AG04449 (cell line): ENCODE measurements at regions not wholly inside any gene's neighbourhood (a gene's known extent, or its start where the extent isn't known, plus 50 kb on each side); places are given as distances from the start of the nearest gene placed in this dataset.

Experiments used
- CTCF ChIA-PET: fragments of 350-600 bp; formaldehyde crosslinking; extraction: SDS; loops from one replicate; lab custom pipeline; 2021; ENCODE audit warnings: antibody characterized with exemption; lab: Yijun Ruan, JAX
- POLR2A ChIA-PET: fragments of 400-600, 350-600 bp; formaldehyde crosslinking; extraction: SDS; loops from one replicate; lab custom pipeline; 2020; ENCODE audit warnings: antibody characterized with exemption, inconsistent platforms; lab: Yijun Ruan, JAX
- DNase-seq: peaks from one replicate; pipeline ENCODE4 v3.0.0-alpha.2; 2010; ENCODE audit warnings: low read depth, low spot score
- H3K4me3 ChIP-seq: 2 replicates; pipeline ENCODE4 v1.5.1; 2011; ENCODE audit warnings: low read depth, mild to moderate bottlenecking, control low read depth, low read length
- TF ChIP-seq, protein P1 (sequence below): IDR thresholded peaks from one replicate; pipeline ENCODE4 v1.5.1; 2011; ENCODE audit warnings: mild to moderate bottlenecking, moderate library complexity, low read length, control low read depth, inconsistent platforms; ENCODE audit not compliant: insufficient read depth; ENCODE audit errors: missing control alignments

GRCh38 chr7:155971180-155971770, 159.0 kb upstream of the SHH start:
- TF ChIP-seq, protein P1, sequence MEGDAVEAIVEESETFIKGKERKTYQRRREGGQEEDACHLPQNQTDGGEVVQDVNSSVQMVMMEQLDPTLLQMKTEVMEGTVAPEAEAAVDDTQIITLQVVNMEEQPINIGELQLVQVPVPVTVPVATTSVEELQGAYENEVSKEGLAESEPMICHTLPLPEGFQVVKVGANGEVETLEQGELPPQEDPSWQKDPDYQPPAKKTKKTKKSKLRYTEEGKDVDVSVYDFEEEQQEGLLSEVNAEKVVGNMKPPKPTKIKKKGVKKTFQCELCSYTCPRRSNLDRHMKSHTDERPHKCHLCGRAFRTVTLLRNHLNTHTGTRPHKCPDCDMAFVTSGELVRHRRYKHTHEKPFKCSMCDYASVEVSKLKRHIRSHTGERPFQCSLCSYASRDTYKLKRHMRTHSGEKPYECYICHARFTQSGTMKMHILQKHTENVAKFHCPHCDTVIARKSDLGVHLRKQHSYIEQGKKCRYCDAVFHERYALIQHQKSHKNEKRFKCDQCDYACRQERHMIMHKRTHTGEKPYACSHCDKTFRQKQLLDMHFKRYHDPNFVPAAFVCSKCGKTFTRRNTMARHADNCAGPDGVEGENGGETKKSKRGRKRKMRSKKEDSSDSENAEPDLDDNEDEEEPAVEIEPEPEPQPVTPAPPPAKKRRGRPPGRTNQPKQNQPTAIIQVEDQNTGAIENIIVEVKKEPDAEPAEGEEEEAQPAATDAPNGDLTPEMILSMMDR, result no peak
- no peak for DNase-seq
- H3K4me3 ChIP-seq, result no peak overlapping the region
- POLR2A ChIA-PET, result no interaction called here
- CTCF ChIA-PET, result no interaction called here

GRCh38 chr7:155969192-155969929, 157.1 kb upstream of the SHH start:
- DNase-seq, result no peak
- TF ChIP-seq, protein P1, result no peak
- ChIA-PET CTCF (no interaction called here), POLR2A (no interaction called here)
- no peak overlapping the region for H3K4me3 ChIP-seq

DNA sequence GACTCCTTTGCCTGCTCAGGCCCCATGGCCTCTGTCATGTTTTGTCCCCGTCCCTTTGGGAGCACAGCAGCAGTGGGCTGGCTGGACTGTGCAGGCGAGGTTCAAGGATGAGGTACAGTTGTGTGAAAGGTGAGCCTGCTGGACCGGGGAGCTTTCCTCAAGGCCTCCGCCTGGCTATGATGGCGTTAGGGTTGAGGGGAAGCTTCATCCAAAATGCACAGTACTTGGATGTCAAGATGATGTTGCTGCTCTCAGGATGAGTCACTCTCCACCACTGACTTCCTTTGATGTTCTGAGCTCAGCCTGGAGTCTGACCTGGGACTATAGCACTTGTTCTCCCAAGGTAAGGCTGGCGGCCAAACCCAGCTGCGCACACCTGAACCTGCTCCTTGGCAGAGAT, 152.7 kb upstream of the SHH start:
- DNase-seq, result no peak
- CTCF ChIA-PET, result no interaction called here

GRCh38 chr7:155964543-155964942, 152.3 kb upstream of the SHH start:
- no peak for DNase-seq
- ChIA-PET POLR2A (no interaction called here), CTCF (no interaction called here)
- TF ChIP-seq, protein P1, result no peak
- no peak overlapping the region for H3K4me3 ChIP-seq

More for the DNA sequence above, 152.7 kb upstream of the SHH start:
- no peak overlapping the region for H3K4me3 ChIP-seq
- POLR2A ChIA-PET, result no interaction called here
- TF ChIP-seq, protein P1, result no peak

- H3K4me3 ChIP-seq, result no peak overlapping the region
- TF ChIP-seq, protein P1, result no peak
- no peak for DNase-seq
- ChIA-PET CTCF (no interaction called here), POLR2A (no interaction called here)
Observed at GRCh38 chr7:155963771-155964195, 151.5 kb upstream of the SHH start.

GRCh38 chr7:155963356-155963755, 151.1 kb upstream of the SHH start:
- ChIA-PET CTCF (no interaction called here), POLR2A (no interaction called here)
- H3K4me3 ChIP-seq, result no peak overlapping the region
- TF ChIP-seq, protein P1, result no peak
- DNase-seq, result no peak
